GM21381 (cell line): ENCODE measurements at regions not wholly inside any gene's neighbourhood (a gene's known extent, or its start where the extent isn't known, plus 50 kb on each side); places are given as distances from the start of the nearest gene placed in this dataset.
"Not testable (repeated sequence)": the region's sequence is repeated elsewhere in the genome, so short reads cannot be mapped to it uniquely, and the experiment has no call there.

Source experiments
- ATAC-seq: cut with Tn5 transposase; IDR thresholded peaks from one replicate; pipeline ENCODE4 v1.9.1; 2021; ENCODE audit warnings: mild to moderate bottlenecking, moderate library complexity; ENCODE audit not compliant: unreplicated experiment

DNA sequence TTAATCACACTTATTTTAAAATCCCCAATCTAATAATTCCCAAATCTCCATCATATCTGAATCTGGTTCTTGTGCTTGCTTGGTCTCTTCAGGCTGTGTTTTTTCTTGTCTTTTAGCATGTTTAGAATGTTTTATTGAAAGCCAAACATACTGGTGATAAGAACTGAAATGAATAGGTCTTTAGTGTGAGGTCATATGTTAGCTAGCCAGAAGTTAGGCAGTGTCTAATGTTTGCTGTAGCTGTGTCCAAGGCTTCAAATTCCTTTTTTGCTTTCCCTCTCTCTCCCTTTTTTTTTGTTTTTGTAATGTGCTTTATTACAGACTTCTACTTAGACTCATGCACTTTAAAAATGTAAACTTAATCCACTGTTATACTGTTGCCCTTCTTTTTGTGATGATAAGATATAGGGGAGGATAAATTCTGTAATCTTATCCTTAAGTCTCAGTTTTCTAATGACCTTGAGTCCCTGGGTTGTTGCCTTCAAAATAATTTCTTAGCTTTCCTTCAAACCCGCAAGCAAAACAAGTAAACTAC, 725.1 kb downstream of the BRINP3 start:
- ATAC-seq = no peak

DNA sequence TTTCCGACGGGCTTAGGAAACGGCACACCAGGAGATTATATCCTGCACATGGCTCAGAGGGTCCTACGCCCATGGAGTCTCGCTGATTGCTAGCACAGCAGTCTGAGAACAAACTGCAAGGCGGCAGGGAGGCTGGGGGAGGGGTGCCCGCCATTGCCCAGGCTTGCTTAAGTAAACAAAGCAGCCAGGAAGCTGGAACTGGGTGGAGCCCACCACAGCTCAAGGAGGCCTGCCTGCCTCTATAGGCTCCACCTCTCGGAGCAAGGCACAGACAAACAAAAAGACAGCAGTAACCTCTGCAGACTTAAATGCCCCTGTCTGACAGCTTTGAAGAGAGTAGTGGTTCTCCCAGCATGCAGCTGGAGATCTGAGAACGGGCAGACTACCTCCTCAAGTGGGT, 722.6 kb downstream of the BRINP3 start:
- not testable (repeated sequence) for ATAC-seq

DNA sequence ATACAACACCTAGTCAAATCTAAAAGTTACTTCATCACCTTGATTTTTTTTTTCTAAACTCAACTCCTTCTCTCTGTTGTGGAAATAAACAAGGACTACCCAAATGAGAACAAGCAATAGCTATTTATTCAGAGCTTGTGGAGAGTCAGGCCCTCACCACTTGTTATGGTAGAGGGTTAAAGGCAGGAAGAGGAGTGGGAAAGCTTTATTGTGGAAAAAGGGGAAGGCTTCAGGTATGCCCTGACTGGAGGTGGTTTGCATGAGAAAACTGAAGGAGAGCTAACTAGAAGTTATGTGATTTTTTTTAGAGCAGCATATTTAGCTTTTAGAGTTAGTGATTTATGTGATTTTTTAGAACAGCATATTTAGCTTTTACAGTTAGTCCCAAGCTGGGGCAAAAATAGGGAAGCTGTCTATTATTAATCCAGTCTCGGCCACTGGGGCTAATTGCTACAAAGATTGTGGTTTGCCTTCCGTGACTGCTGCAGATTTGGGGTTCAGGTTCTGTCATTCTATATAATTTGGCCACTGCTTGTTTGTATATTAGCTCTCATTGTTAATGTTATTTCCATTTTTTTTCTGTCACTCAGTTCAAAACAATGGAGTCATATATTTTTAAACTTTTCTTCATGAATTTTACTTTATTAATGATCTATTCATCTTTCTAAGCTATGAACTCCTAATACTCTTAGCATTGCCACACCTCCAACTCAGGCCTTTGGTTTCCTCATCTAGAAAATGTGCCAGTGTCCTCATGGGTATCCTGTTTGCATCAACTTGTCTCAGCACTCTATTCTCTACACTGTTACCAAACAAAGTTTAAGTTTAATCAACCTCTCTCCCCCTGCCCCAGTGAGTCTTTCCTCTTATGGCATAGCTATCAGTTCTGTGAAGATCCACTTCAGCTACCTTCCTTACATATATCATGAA, 713.0 kb downstream of the BRINP3 start:
- no peak for ATAC-seq

DNA sequence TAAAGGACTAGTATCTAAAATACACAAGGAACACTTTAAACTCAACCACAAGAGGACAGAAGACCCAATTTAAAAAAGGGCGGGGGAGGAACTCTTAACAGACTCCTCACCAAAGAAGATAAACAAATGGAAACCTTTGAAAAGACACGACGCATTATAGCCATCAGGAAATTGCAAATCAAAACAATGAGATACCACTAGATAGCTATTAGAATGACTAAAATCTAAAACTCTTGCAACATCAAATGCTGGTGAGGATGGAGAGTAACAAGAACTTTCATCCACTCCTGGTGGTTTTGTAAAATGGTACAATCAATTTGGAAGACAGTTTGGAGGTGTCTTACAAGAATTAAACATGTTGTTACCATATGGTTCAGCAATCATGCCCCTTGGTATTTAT, 708.2 kb downstream of the BRINP3 start:
- ATAC-seq = no peak

DNA sequence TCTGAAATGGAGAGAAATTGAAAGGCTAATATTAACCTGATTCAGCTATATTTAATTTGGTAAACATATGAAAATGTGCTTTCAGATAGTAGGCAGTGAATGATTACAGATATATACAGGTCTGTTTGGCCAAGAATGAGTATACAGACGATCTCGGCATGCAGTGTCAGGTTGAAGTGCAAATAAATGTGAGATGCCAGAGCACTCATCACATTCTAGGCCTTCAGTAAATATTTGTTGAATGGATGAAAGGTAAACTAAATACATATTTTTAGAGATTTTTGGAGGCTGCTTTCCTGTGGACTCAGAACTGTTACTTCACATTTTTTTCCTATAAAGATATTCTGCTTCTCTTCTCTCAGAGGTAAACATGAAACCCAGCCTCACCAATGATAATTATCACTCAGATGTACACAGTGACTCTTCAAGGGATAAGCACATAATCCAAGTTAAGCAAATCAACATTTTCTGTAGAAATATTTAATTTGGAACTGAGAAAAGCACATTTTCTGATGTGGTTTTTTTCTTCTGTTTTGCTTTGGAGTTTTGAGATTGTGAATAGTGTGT, 702.9 kb downstream of the BRINP3 start:
- ATAC-seq = no peak

DNA sequence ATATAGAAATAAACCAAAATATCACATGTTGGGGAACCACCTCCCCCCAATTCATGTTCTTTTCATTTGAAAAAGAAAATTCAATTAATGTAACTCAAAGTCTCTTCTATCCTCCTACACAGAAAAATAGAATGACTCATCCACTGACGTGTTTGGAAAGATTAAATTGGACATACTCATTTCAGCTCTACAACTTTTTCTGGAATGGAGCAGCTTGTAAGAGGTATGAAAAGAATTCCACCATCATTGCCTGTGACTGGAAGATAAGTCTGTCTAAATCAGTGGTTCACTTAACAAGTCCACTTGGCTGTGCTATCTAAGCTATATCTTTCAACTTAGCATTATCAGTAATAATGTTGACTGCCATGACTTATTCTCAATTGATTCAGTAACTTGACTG, 702.3 kb downstream of the BRINP3 start:
- no peak for ATAC-seq

DNA sequence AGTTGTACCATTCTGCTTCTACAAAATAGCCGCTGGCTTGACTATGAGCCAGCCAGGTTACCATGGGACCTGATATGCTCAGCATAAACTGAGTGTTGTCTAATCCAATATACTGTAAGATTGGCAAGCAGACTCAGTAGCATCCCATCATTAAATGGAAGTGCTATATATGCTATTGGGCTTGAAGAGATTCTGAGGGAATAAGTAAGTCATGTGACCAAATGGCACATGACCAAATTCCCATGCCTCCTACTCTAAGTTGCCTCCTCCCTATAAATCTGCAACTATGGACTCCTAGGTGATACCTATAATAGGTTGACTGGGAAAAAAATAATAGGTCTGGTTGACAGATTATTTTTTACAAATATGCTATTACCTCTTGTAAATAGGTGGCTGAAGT, 698.6 kb downstream of the BRINP3 start:
- no peak for ATAC-seq

DNA sequence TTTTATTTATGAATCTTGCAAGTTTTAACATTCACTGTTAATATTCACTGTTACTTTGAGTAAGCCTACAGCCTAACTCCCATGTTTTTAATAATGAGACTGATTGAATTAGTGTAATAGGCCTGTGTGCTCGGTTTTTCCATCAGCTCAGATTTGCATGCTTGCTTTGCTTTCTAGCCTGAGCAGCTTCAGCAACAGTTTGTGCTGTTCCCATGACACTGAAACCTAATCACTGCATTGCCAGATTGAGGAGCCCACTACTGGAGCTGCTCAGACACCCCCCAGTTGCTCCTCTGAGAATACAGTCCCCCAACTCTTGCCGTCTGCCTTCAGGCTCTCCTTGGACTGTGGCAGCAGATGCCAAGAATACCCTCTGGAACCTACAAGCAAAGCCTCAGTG, 695.4 kb downstream of the BRINP3 start:
- ATAC-seq = no peak

DNA sequence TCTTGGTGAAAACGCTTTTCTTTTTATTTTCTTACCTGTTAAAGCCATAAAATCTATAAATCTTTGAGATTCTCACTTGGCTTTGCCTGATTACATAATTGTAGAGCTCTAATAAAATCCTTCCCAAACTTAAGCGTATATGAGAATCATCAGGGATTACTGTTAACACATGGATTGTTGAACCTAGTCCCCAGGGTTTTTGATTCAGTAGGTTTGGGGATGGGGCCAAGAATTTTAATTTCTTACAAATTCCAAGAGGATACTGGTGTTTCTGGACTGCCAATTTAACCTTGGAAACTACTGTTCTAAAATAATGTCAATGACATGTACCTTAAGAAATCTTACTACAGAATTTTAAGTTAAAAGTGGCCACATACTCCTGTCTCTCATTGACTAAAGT, 694.2 kb downstream of the BRINP3 start:
- no peak for ATAC-seq

- ATAC-seq = no peak
Measured at GRCh38 chr1:189786761-189787160, 690.9 kb downstream of the BRINP3 start.

- no peak for ATAC-seq
Measured at GRCh38 chr1:189787201-189787600, 690.5 kb downstream of the BRINP3 start.

- ATAC-seq = no peak
Measured at GRCh38 chr1:189790335-189790734, 687.3 kb downstream of the BRINP3 start.

- ATAC-seq = no peak
Measured at GRCh38 chr1:189803364-189803763, 674.3 kb downstream of the BRINP3 start.

DNA sequence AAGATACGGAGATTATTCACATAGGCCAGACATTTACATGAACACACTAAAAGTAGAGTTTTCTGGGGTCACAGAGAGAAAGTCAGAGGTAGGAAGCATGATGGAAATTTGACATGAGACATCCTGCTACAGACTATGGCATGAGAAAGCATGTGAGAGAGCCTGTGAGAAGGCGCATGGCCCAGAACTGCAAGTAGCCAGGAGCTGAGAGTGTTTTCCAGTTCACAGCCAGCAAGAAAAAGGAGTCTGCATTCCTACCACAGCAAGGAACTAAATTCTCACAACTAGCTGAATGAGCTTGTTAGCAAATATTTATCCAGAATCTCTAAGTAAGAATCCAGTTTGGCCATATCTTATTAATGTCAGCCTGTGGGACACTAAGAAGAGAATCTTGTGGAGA, 673.3 kb downstream of the BRINP3 start:
- no peak for ATAC-seq

GRCh38 chr1:189805735-189806134, 671.9 kb downstream of the BRINP3 start:
- no peak for ATAC-seq

DNA sequence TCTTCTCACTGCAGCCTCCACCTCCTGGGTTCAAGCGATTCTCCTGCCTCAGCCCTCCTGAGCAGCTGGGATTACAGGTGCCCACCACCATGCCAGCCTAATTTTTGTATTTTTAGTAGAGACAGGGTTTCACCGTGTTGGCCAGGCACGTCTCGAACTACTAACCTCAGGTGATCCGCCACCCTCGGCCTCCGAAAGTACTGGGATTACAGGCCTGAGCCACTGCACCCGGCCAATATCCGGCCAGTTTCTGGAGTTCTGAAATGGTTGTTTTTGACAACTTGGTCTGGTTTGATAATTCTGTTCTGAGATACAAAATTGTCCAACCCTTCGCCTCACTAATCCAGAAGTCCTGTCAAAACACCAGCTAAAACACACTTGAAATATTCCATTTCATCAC, 667.0 kb downstream of the BRINP3 start:
- not testable (repeated sequence) for ATAC-seq

DNA sequence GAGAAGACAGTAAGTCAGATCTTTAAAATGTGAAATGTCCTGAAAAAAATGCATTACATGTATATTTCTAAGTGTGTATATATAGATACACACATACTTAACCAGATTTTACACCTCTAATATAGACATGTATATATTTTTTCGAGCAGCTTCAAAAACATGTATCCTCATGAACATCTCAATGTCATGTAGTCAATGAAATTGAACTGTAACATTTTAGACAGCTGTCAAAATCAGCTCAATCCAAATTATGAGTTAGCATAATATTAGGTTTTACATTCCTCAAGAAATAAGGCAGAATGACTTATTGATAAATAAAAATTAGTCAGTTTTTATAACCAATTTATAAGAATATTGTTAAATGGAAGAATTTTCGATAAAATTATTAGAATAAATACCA, 665.7 kb downstream of the BRINP3 start:
- ATAC-seq = no peak

- ATAC-seq = no peak
Measured at GRCh38 chr1:189816558-189816957, 661.1 kb downstream of the BRINP3 start.

DNA sequence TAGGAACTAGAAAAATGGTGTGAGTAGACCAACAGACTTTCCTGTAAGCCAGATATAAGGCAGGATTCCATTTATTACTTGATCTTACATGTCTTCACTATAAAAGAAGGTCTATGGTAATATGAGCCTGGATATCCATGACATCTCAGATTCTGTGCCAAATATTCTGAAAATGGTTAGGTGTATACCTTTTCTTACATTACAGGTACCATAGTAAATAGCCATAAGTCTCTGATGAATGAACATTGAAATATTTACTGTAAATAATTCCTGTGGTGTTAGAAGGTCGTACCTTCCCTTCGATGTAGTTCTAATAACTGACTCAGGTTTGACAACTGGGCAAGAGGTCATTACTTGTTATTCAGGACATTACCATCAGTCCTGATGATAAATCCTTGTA, 657.9 kb downstream of the BRINP3 start:
- no peak for ATAC-seq

- no peak for ATAC-seq
Measured at GRCh38 chr1:189821833-189822232, 655.8 kb downstream of the BRINP3 start.

GRCh38 chr1:189834813-189835212, 642.9 kb downstream of the BRINP3 start:
- no peak for ATAC-seq

DNA sequence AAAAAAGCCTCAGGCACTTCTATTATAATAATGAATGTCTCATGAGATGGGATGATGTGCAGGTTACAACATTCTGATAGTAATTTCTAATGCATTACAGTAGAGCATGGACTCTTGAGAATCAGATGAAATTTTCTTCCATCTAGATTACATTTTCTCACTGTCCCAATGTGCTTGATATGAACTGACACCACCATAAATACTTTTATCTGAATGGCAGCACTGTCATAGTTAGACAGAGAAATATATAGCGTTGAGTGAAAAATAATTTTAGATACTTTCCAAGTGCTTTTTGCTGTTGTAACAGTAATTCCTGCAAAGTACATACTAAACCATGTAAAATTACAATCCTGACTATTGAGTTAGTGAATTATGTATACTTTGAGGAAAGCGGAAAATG, 630.1 kb downstream of the BRINP3 start:
- no peak for ATAC-seq
